Activated T-cell treated with anti-CD3 and anti-CD28 coated beads for 24 hours (primary cell): ENCODE measurements at regions not wholly inside any gene's neighbourhood (a gene's known extent, or its start where the extent isn't known, plus 50 kb on each side); places are given as distances from the start of the nearest gene placed in this dataset.

Experiments used
- DNase-seq: peaks from one replicate; pipeline ENCODE4 v3.0.0-alpha.2; 2020; ENCODE audit warnings: low read depth

GRCh38 chr15:36265422-36265821, 314.0 kb upstream of the CDIN1 start:
- no peak for DNase-seq

- no peak for DNase-seq
Observed at GRCh38 chr15:36271048-36271447, 308.4 kb upstream of the CDIN1 start.

- DNase-seq: no peak
Observed at GRCh38 chr15:36275656-36276055, 303.8 kb upstream of the CDIN1 start.

GRCh38 chr15:36278219-36278618, 301.2 kb upstream of the CDIN1 start:
- no peak for DNase-seq

- DNase-seq: no peak
Observed at GRCh38 chr15:36282821-36283220, 296.6 kb upstream of the CDIN1 start.

GRCh38 chr15:36284911-36285310, 294.5 kb upstream of the CDIN1 start:
- no peak for DNase-seq

- DNase-seq: no peak
Observed at GRCh38 chr15:36291501-36291900, 287.9 kb upstream of the CDIN1 start.

GRCh38 chr15:36294359-36294758, 285.1 kb upstream of the CDIN1 start:
- DNase-seq: no peak

GRCh38 chr15:36301947-36302346, 277.5 kb upstream of the CDIN1 start:
- no peak for DNase-seq

GRCh38 chr15:36313021-36313420, 266.4 kb upstream of the CDIN1 start:
- DNase-seq: no peak

- DNase-seq: no peak
Observed at GRCh38 chr15:36313736-36314280, 265.6 kb upstream of the CDIN1 start.

GRCh38 chr15:36315649-36316048, 263.8 kb upstream of the CDIN1 start:
- DNase-seq: no peak

- no peak for DNase-seq
Observed at GRCh38 chr15:36323615-36324014, 255.8 kb upstream of the CDIN1 start.

GRCh38 chr15:36325206-36325605, 254.2 kb upstream of the CDIN1 start:
- no peak for DNase-seq

GRCh38 chr15:36329592-36329991, 249.8 kb upstream of the CDIN1 start:
- no peak for DNase-seq

GRCh38 chr15:36330598-36330997, 248.8 kb upstream of the CDIN1 start:
- no peak for DNase-seq

- no peak for DNase-seq
Observed at GRCh38 chr15:36331531-36332275, 247.7 kb upstream of the CDIN1 start.

GRCh38 chr15:36332301-36332700, 247.1 kb upstream of the CDIN1 start:
- DNase-seq: no peak

- no peak for DNase-seq
Observed at GRCh38 chr15:36332896-36333295, 246.5 kb upstream of the CDIN1 start.

GRCh38 chr15:36334059-36334458, 245.4 kb upstream of the CDIN1 start:
- DNase-seq: no peak

GRCh38 chr15:36335224-36335623, 244.2 kb upstream of the CDIN1 start:
- DNase-seq: no peak

GRCh38 chr15:36335659-36336058, 243.8 kb upstream of the CDIN1 start:
- DNase-seq: no peak

GRCh38 chr15:36344887-36345286, 234.5 kb upstream of the CDIN1 start:
- no peak for DNase-seq

- DNase-seq: no peak
Observed at GRCh38 chr15:36347272-36347858, 232.1 kb upstream of the CDIN1 start.
